ENCODE measurements at regions not wholly inside any gene's neighbourhood (a gene's known extent, or its start where the extent isn't known, plus 50 kb on each side); places are given as distances from the start of the nearest gene placed in this dataset.

GRCh38 chr6:3634280-3634816 is 117.2 kb downstream of the PXDC1 start:
- intact Hi-C loops (cut with micrococcal nuclease), result no loop called here
- no peak overlapping the region for H3K27ac Mint-ChIP-seq
- H3K4me1 Mint-ChIP-seq (ENCODE audit: low read depth), result no peaks in the 10 kb centered on the region
- DNase-seq (no peak), ATAC-seq (no peak)
- POLR2A ChIA-PET, result no interaction called here
- no peaks in the 10 kb centered on the region for H3K27me3 Mint-ChIP-seq
- H3K9me3 Mint-ChIP-seq, result no peaks in the 10 kb centered on the region
- H3K36me3 Mint-ChIP-seq (ENCODE audit: low read depth), result no peaks in the 10 kb centered on the region
- no peak for TF ChIP-seq CTCF (IDR thresholded peaks at IDR 0.05)
- CTCF ChIA-PET, result no interaction called here
- no peak overlapping the region for H3K4me3 Mint-ChIP-seq

- H3K4me3 Mint-ChIP-seq, result no peak overlapping the region
- H3K36me3 Mint-ChIP-seq (ENCODE audit: low read depth), result no peaks in the 10 kb centered on the region
- no peaks in the 10 kb centered on the region for H3K9me3 Mint-ChIP-seq
- POLR2A ChIA-PET, result no interaction called here
- no peak for DNase-seq
- no peaks in the 10 kb centered on the region for H3K27me3 Mint-ChIP-seq
- H3K4me1 Mint-ChIP-seq (ENCODE audit: low read depth), result peaks cover 6% of the 10 kb centered on the region
- no peak overlapping the region for H3K27ac Mint-ChIP-seq
- CTCF ChIA-PET, result no interaction called here
- intact Hi-C loops (cut with micrococcal nuclease), result no loop called here
- no peak for TF ChIP-seq CTCF (IDR thresholded peaks at IDR 0.05)
- ATAC-seq, result no peak
Observed at GRCh38 chr6:3633711-3634110, 117.8 kb downstream of the PXDC1 start.

DNA sequence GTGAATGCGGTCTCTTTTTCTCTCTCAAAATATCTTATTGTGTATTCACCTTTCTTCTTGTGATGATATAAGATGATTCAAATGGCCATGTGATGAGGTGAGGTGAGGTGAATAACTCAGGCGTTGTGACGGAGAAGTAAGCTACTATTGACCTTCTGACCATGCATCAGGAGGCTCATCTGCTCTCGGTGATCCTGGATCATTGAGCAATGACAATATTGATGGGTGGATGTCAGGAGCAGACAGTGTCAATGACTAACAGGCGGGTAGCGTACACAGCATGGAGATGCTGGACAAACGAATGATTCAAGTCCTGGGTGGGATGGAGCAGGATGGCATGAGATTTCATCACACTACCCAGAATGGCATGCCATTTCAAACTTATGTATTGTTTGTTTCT is 119.6 kb downstream of the PXDC1 start:
- Mint-ChIP-seq H3K4me3 (no peak overlapping the region), H3K9me3 (no peaks in the 10 kb centered on the region), H3K27ac (no peak overlapping the region), H3K36me3 (ENCODE audit: low read depth) (no peaks in the 10 kb centered on the region), H3K27me3 (peaks cover 4% of the 10 kb centered on the region), H3K4me1 (ENCODE audit: low read depth) (peaks cover 19% of the 10 kb centered on the region)
- POLR2A ChIA-PET, result no interaction called here
- DNase-seq (no peak), ATAC-seq (no peak)
- no peak for TF ChIP-seq CTCF (IDR thresholded peaks at IDR 0.05)
- CTCF ChIA-PET, result no interaction called here
- intact Hi-C loops (cut with micrococcal nuclease), result no loop called here

DNA sequence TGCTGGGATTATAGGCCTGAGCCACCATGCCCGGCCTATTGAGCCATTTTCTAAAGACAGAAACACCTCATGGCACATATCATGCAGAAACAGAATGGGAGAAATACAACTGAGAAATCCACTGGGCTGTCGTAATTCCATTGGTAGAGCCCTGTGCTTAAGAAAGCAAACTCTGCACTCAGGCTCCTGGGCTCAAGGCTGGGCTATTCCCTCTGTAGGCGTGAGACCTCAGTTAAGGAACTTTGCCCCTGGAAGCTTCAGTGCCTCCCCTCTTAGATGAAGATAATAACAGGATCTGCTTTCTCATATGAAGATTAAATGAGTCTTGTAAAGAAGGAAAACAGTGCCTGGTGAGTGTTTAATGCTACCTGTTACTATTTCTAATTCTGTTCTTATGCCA is 120.3 kb downstream of the PXDC1 start:
- intact Hi-C loops (cut with micrococcal nuclease), result no loop called here
- TF ChIP-seq CTCF (IDR thresholded peaks at IDR 0.05), result no peak
- Mint-ChIP-seq H3K4me1 (ENCODE audit: low read depth) (peaks cover 19% of the 10 kb centered on the region), H3K27ac (no peak overlapping the region), H3K36me3 (ENCODE audit: low read depth) (no peaks in the 10 kb centered on the region), H3K9me3 (no peaks in the 10 kb centered on the region), H3K27me3 (peaks cover 4% of the 10 kb centered on the region), H3K4me3 (no peak overlapping the region)
- CTCF ChIA-PET, result no interaction called here
- no peak for DNase-seq
- no peak for ATAC-seq
- POLR2A ChIA-PET, result no interaction called here

GRCh38 chr6:3630258-3630835 is 121.2 kb downstream of the PXDC1 start:
- Mint-ChIP-seq H3K36me3 (ENCODE audit: low read depth) (no peaks in the 10 kb centered on the region), H3K9me3 (no peaks in the 10 kb centered on the region), H3K4me3 (no peak overlapping the region), H3K4me1 (ENCODE audit: low read depth) (peaks cover 19% of the 10 kb centered on the region), H3K27me3 (peaks cover 4% of the 10 kb centered on the region), H3K27ac (no peak overlapping the region)
- CTCF ChIA-PET, result no interaction called here
- intact Hi-C loops (cut with micrococcal nuclease), result no loop called here
- POLR2A ChIA-PET, result no interaction called here
- ATAC-seq, result no peak
- no peak for DNase-seq
- no peak for TF ChIP-seq CTCF (IDR thresholded peaks at IDR 0.05)

Measured in activated CD8-positive, alpha-beta T cell treated with anti-CD3 and anti-CD28 coated beads for 36 hours (primary cell).